ENCODE measurements at regions not wholly inside any gene's neighbourhood (a gene's known extent, or its start where the extent isn't known, plus 50 kb on each side); places are given as distances from the start of the nearest gene placed in this dataset.

DNA sequence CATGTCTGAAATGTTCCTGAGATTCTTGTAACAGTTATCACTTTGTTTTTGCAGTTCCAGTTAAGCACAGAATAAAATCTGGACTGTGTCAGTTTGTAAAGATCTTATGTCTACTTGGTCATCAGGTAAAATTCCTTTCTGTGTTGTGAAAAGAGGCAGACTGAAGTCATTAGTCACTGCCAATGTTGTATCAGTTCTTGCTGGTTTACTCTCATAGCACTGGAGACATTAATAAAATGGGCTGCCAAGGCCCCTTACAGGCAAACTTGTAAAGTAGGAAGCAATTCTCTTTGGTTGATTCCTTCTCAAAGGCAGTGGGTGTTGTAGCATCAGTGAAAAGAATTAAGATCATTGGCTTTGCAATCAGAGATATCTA is 61.4 kb upstream of the ST6GALNAC3 start:
- Histone ChIP-seq H3K36me3 (replicated peaks in 1 of 2; ENCODE audit: control insufficient read depth in 1 of 2, insufficient read depth in 2 of 2, low read length in 2 of 2) (no peaks in the 10 kb centered on the region), H3K4me1 (ENCODE audit: insufficient read depth, low read length) (no peaks in the 10 kb centered on the region), H3K9me3 (ENCODE audit: low read length) (no peaks in the 10 kb centered on the region), H3K4me3 (replicated peaks in 1 of 3; ENCODE audit: insufficient read depth in 1 of 3, low read depth in 2 of 3, low read length in 3 of 3) (no peak overlapping the region), H3K27me3 (ENCODE audit: control insufficient read depth in 1 of 2, insufficient read depth in 2 of 2, low read length in 2 of 2) (no peaks in the 10 kb centered on the region), H4K20me1 (ENCODE audit: insufficient read depth, low read length) (no peaks in the 10 kb centered on the region), H2AFZ (ENCODE audit: low read length) (no peak overlapping the region), H3K9ac (ENCODE audit: insufficient read depth, low read depth, low read length) (no peak overlapping the region), H3K79me2 (ENCODE audit: insufficient read depth, low read length) (no peaks in the 10 kb centered on the region), H3K27ac (ENCODE audit: extremely low read length, insufficient read depth, low read length) (no peak overlapping the region), H3K4me2 (ENCODE audit: low read depth, low read length) (no peak overlapping the region)
- intact Hi-C loops (cut with micrococcal nuclease; ENCODE audit: unreplicated experiment) = no loop called here
- in situ Hi-C loops (cut with HindIII; ENCODE audit: extremely low pct_ligation_motif_present, low pct_unique_long_range_greater_than_20kb) = no loop called here
- no peak for TF ChIP-seq SAFB2 (CRISPR knock-in tag; IDR thresholded peaks at IDR 0.05; ENCODE audit: borderline replicate concordance, low read depth)
- TF ChIP-seq ZNF552 (CRISPR knock-in tag; IDR thresholded peaks at IDR 0.05; ENCODE audit: borderline replicate concordance) = no peak
- TF ChIP-seq TRIM22 (IDR thresholded peaks at IDR 0.05) = no peak
- TF ChIP-seq, protein P1, sequence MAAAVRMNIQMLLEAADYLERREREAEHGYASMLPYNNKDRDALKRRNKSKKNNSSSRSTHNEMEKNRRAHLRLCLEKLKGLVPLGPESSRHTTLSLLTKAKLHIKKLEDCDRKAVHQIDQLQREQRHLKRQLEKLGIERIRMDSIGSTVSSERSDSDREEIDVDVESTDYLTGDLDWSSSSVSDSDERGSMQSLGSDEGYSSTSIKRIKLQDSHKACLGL (CRISPR knock-in tag; IDR thresholded peaks at IDR 0.05) = no peak
- no peak for TF ChIP-seq SRF (IDR thresholded peaks at IDR 0.05; ENCODE audit: low read depth, low read length)
- TF ChIP-seq RFXAP (CRISPR knock-in tag; IDR thresholded peaks at IDR 0.05; ENCODE audit: borderline replicate concordance) = no peak
- TF ChIP-seq MAZ (IDR thresholded peaks at IDR 0.05; ENCODE audit: borderline replicate concordance, low read depth, low read length) = no peak
- no peak for TF ChIP-seq MAZ (CRISPR knock-in tag; IDR thresholded peaks at IDR 0.05; ENCODE audit: low read depth)
- TF ChIP-seq NFRKB (IDR thresholded peaks at IDR 0.05) = no peak
- TF ChIP-seq, protein P2, sequence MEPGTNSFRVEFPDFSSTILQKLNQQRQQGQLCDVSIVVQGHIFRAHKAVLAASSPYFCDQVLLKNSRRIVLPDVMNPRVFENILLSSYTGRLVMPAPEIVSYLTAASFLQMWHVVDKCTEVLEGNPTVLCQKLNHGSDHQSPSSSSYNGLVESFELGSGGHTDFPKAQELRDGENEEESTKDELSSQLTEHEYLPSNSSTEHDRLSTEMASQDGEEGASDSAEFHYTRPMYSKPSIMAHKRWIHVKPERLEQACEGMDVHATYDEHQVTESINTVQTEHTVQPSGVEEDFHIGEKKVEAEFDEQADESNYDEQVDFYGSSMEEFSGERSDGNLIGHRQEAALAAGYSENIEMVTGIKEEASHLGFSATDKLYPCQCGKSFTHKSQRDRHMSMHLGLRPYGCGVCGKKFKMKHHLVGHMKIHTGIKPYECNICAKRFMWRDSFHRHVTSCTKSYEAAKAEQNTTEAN (CRISPR knock-in tag; conservative IDR thresholded peaks at IDR 0.05) = no peak
- no peak for TF ChIP-seq ZSCAN9 (CRISPR knock-in tag; IDR thresholded peaks at IDR 0.05; ENCODE audit: borderline replicate concordance)
- TF ChIP-seq HNF1A (IDR thresholded peaks at IDR 0.05; ENCODE audit: low read depth) = no peak
- TF ChIP-seq HNF1A (CRISPR knock-in tag; IDR thresholded peaks at IDR 0.05; ENCODE audit: borderline replicate concordance) = no peak
- no peak for TF ChIP-seq MLXIP (CRISPR knock-in tag; IDR thresholded peaks at IDR 0.05; ENCODE audit: borderline replicate concordance)
- no peak for DNase-seq (ENCODE audit: low spot score)
- ChIA-PET CTCF (ENCODE audit: low intra/inter-chr PET ratio, low total read pairs) (no interaction called here), POLR2A (no interaction called here)
- FAIRE-seq = no peak
- no TSS peak for BruUV-seq (replicated peaks)
- ATAC-seq = no peak

Data from HepG2 (cell line).